ENCODE measurements at regions not wholly inside any gene's neighbourhood (a gene's known extent, or its start where the extent isn't known, plus 50 kb on each side); places are given as distances from the start of the nearest gene placed in this dataset.
"Not testable (repeated sequence)": the region's sequence is repeated elsewhere in the genome, so short reads cannot be mapped to it uniquely, and the experiment has no call there.

GRCh38 chr4:92251711-92252110 lies 52.1 kb upstream of the GRID2 start:
- H3K4me3 ChIP-seq (ENCODE audit: low read depth in 1 of 3, low read length in 3 of 3) = no peak overlapping the region

GRCh38 chr4:92252358-92252757 lies 51.4 kb upstream of the GRID2 start:
- not testable (repeated sequence) for H3K4me3 ChIP-seq (ENCODE audit: low read depth in 1 of 3, low read length in 3 of 3); H3K9me3 ChIP-seq (ENCODE audit: control insufficient read depth in 4 of 4, low read length in 3 of 4); DNase-seq (ENCODE audit: low spot score)

More at GRCh38 chr4:92251711-92252110, 52.1 kb upstream of the GRID2 start:
- no peak for DNase-seq (ENCODE audit: low spot score)
- H3K27ac ChIP-seq (ENCODE audit: low read depth in 1 of 2, low read length in 2 of 2) = no peak overlapping the region
- no peaks in the 10 kb centered on the region for H3K4me1 ChIP-seq (ENCODE audit: control insufficient read depth in 4 of 4, insufficient read depth in 4 of 4, low read length in 3 of 4)
- 78% methylated on average over 1 of the region's 1 CpG for WGBS
- no peak overlapping the region for H3K9ac ChIP-seq (ENCODE audit: low read depth in 1 of 2, low read length in 2 of 2)
- TF ChIP-seq MAX (IDR thresholded peaks at IDR 0.05) = no peak
- H3K36me3 ChIP-seq (ENCODE audit: control insufficient read depth in 4 of 4, insufficient read depth in 3 of 4, low read depth in 1 of 4, low read length in 3 of 4) = no peaks in the 10 kb centered on the region
- peaks cover 0 to 8% (median 0%) of the 10 kb centered on the region in 4 donors for H3K27me3 ChIP-seq (ENCODE audit: control insufficient read depth in 4 of 4, insufficient read depth in 4 of 4, low read length in 3 of 4)
- H3K9me3 ChIP-seq (ENCODE audit: control insufficient read depth in 4 of 4, low read length in 3 of 4) = peaks cover 0 to 4% (median 2%) of the 10 kb centered on the region in 4 donors

GRCh38 chr4:92252846-92253245 lies 50.9 kb upstream of the GRID2 start:
- no peak for DNase-seq (ENCODE audit: low spot score)
- WGBS = 73% methylated on average over 3 of the region's 3 CpGs
- TF ChIP-seq MAX (IDR thresholded peaks at IDR 0.05) = no peak
- TF ChIP-seq YY1 (IDR thresholded peaks at IDR 0.05) = no peak
- no peak for TF ChIP-seq SP1 (IDR thresholded peaks at IDR 0.05)
- TF ChIP-seq CTCF (IDR thresholded peaks at IDR 0.05; ENCODE audit: low read depth, low read length, missing input control) = no peak
- TF ChIP-seq ATF3 (IDR thresholded peaks at IDR 0.05) = no peak
- TF ChIP-seq EGR1 (IDR thresholded peaks at IDR 0.05; ENCODE audit: low read depth in 2 of 2) = no peak
- TF ChIP-seq RXRA (IDR thresholded peaks at IDR 0.05) = no peak
- TF ChIP-seq TAF1 (conservative IDR thresholded peaks at IDR 0.05) = no peak
- no peak for TF ChIP-seq RAD21 (IDR thresholded peaks at IDR 0.05)
- no peak for TF ChIP-seq FOXA2 (IDR thresholded peaks at IDR 0.05)
- no peak for TF ChIP-seq FOXA1 (IDR thresholded peaks at IDR 0.05)
- TF ChIP-seq HNF4G (IDR thresholded peaks at IDR 0.05) = no peak
- no peak for TF ChIP-seq NR2F2 (IDR thresholded peaks at IDR 0.05)
- TF ChIP-seq REST (IDR thresholded peaks at IDR 0.05) = no peak
- TF ChIP-seq JUND (IDR thresholded peaks at IDR 0.05) = no peak
- TF ChIP-seq GABPA (IDR thresholded peaks at IDR 0.05 in 1 of 2, conservative IDR thresholded peaks at IDR 0.05 in 1 of 2) = no peak
- no peak for TF ChIP-seq HNF4A (conservative IDR thresholded peaks at IDR 0.05)
- TF ChIP-seq ZBTB33 (IDR thresholded peaks at IDR 0.05) = no peak

More at GRCh38 chr4:92252358-92252757, 51.4 kb upstream of the GRID2 start:
- H3K27me3 ChIP-seq (ENCODE audit: control insufficient read depth in 4 of 4, insufficient read depth in 4 of 4, low read length in 3 of 4); H3K4me1 ChIP-seq (ENCODE audit: control insufficient read depth in 4 of 4, insufficient read depth in 4 of 4, low read length in 3 of 4); H3K9ac ChIP-seq (ENCODE audit: low read depth in 1 of 2, low read length in 2 of 2); H3K27ac ChIP-seq (ENCODE audit: low read depth in 1 of 2, low read length in 2 of 2); H3K36me3 ChIP-seq (ENCODE audit: control insufficient read depth in 4 of 4, insufficient read depth in 3 of 4, low read depth in 1 of 4, low read length in 3 of 4): not testable (repeated sequence)

More at GRCh38 chr4:92252846-92253245, 50.9 kb upstream of the GRID2 start:
- Histone ChIP-seq H3K36me3 (ENCODE audit: control insufficient read depth in 4 of 4, insufficient read depth in 3 of 4, low read depth in 1 of 4, low read length in 3 of 4) (no peaks in the 10 kb centered on the region), H3K9ac (ENCODE audit: low read depth in 1 of 2, low read length in 2 of 2) (no peak overlapping the region), H3K27ac (ENCODE audit: low read depth in 1 of 2, low read length in 2 of 2) (no peak overlapping the region), H3K4me3 (ENCODE audit: low read depth in 1 of 3, low read length in 3 of 3) (no peak overlapping the region), H3K27me3 (ENCODE audit: control insufficient read depth in 4 of 4, insufficient read depth in 4 of 4, low read length in 3 of 4) (peaks cover 0 to 8% (median 0%) of the 10 kb centered on the region in 4 donors), H3K4me1 (ENCODE audit: control insufficient read depth in 4 of 4, insufficient read depth in 4 of 4, low read length in 3 of 4) (no peaks in the 10 kb centered on the region), H3K9me3 (ENCODE audit: control insufficient read depth in 4 of 4, low read length in 3 of 4) (peaks cover 0 to 6% (median 2%) of the 10 kb centered on the region in 4 donors)
